MM.1S (cell line): ENCODE measurements at regions not wholly inside any gene's neighbourhood (a gene's known extent, or its start where the extent isn't known, plus 50 kb on each side); places are given as distances from the start of the nearest gene placed in this dataset.
"Not testable (repeated sequence)": the region's sequence is repeated elsewhere in the genome, so short reads cannot be mapped to it uniquely, and the experiment has no call there.

Experiments
- DNase-seq: peaks from one replicate; pipeline ENCODE4 v3.0.0-alpha.2; 2015
- H2AFZ ChIP-seq: fragments of 300-600 bp; sonication (generic); 2 replicates; pipeline ENCODE4 v1.6.0; 2016; ENCODE audit warnings: antibody characterized with exemption, low read length
- H3F3A ChIP-seq: fragments of 300-600 bp; sonication (generic); 2 replicates; pipeline ENCODE4 v1.6.1; 2016; ENCODE audit warnings: mild to moderate bottlenecking, antibody characterized with exemption, low read length, moderate library complexity, mixed read lengths; ENCODE audit not compliant: insufficient read depth
- H3K27ac ChIP-seq: fragments of 300-600 bp; sonication (generic); 2 replicates; pipeline ENCODE4 v1.5.1; 2016; ENCODE audit warnings: mild to moderate bottlenecking, low read length
- H3K27me3 ChIP-seq: fragments of 300-600 bp; sonication (generic); replicated peaks from 2 replicates; pipeline ENCODE4 v1.6.0; 2016; ENCODE audit warnings: low read length; ENCODE audit not compliant: insufficient read depth
- H3K36me3 ChIP-seq: fragments of 300-600 bp; sonication (generic); replicated peaks from 2 replicates; pipeline ENCODE4 v1.6.1; 2016; ENCODE audit warnings: mild to moderate bottlenecking, low read length, mixed read lengths; ENCODE audit not compliant: insufficient read depth
- H3K4me1 ChIP-seq: fragments of 300-600 bp; sonication (generic); 2 replicates; pipeline ENCODE4 v1.6.1; 2016; ENCODE audit warnings: low read length, mixed read lengths
- H3K4me2 ChIP-seq: fragments of 300-600 bp; sonication (generic); 2 replicates; pipeline ENCODE4 v1.6.0; 2016; ENCODE audit warnings: low read depth, low read length
- H3K4me3 ChIP-seq: fragments of 300-600 bp; sonication (generic); 2 replicates; pipeline ENCODE4 v1.5.1; 2016; ENCODE audit warnings: low read length, mixed read lengths
- H3K79me2 ChIP-seq: fragments of 300-600 bp; sonication (generic); 2 replicates; pipeline ENCODE4 v1.6.1; 2016; ENCODE audit warnings: mixed run types, low read length, mixed read lengths
- H3K9ac ChIP-seq: fragments of 300-600 bp; sonication (generic); 2 replicates; pipeline ENCODE4 v1.6.1; 2016; ENCODE audit warnings: low read length, mixed read lengths
- H3K9me2 ChIP-seq: fragments of 300-600 bp; sonication (generic); replicated peaks from 2 replicates; pipeline ENCODE4 v1.6.1; 2016; ENCODE audit warnings: mild to moderate bottlenecking, low read length, mixed read lengths; ENCODE audit not compliant: insufficient read depth
- H3K9me3 ChIP-seq: fragments of 300-600 bp; sonication (generic); replicated peaks from 2 replicates; pipeline ENCODE4 v1.6.1; 2016; ENCODE audit warnings: mild to moderate bottlenecking, low read length, mixed read lengths; ENCODE audit not compliant: insufficient read depth
- H4K20me1 ChIP-seq: fragments of 300-600 bp; sonication (generic); 2 replicates; pipeline ENCODE4 v1.6.1; 2016; ENCODE audit warnings: mild to moderate bottlenecking, low read length, moderate library complexity, mixed read lengths; ENCODE audit not compliant: insufficient read depth
- EZH2 ChIP-seq: fragments of 300-600 bp; sonication (generic); optimal IDR thresholded peaks from 2 replicates; pipeline ENCODE3; 2017; ENCODE audit warnings: low read depth, mild to moderate bottlenecking, antibody characterized with exemption, low read length, mixed read lengths
- EZH2phosphoT487 ChIP-seq: fragments of 300-600 bp; sonication (generic); IDR thresholded peaks from 2 replicates; pipeline ENCODE4 v1.6.1; 2018; ENCODE audit warnings: antibody characterized with exemption, low read length
- TF ChIP-seq, protein P1 (sequence below): fragments of 300-600 bp; sonication (generic); IDR thresholded peaks from 2 replicates; pipeline ENCODE4 v1.5.1; 2016; ENCODE audit warnings: antibody characterized with exemption, low read length, mixed read lengths

- no peaks in the 10 kb centered on the region for H3K9me3 ChIP-seq
- H3K4me2 ChIP-seq, result no peak overlapping the region
- no peak overlapping the region for H3K27ac ChIP-seq
- no peaks in the 10 kb centered on the region for H4K20me1 ChIP-seq
- DNase-seq, result no peak
- no peak overlapping the region for H3K9ac ChIP-seq
- H3K36me3 ChIP-seq, result no peaks in the 10 kb centered on the region
- no peaks in the 10 kb centered on the region for H3F3A ChIP-seq
- H3K4me1 ChIP-seq, result no peaks in the 10 kb centered on the region
- H3K27me3 ChIP-seq, result peaks cover 41% of the 10 kb centered on the region
- no peak overlapping the region for H3K4me3 ChIP-seq
- H3K9me2 ChIP-seq, result no peaks in the 10 kb centered on the region
- no peak overlapping the region for H2AFZ ChIP-seq
- TF ChIP-seq EZH2phosphoT487, result no peak
- TF ChIP-seq EZH2, result no peak
- TF ChIP-seq, protein P1, sequence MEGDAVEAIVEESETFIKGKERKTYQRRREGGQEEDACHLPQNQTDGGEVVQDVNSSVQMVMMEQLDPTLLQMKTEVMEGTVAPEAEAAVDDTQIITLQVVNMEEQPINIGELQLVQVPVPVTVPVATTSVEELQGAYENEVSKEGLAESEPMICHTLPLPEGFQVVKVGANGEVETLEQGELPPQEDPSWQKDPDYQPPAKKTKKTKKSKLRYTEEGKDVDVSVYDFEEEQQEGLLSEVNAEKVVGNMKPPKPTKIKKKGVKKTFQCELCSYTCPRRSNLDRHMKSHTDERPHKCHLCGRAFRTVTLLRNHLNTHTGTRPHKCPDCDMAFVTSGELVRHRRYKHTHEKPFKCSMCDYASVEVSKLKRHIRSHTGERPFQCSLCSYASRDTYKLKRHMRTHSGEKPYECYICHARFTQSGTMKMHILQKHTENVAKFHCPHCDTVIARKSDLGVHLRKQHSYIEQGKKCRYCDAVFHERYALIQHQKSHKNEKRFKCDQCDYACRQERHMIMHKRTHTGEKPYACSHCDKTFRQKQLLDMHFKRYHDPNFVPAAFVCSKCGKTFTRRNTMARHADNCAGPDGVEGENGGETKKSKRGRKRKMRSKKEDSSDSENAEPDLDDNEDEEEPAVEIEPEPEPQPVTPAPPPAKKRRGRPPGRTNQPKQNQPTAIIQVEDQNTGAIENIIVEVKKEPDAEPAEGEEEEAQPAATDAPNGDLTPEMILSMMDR, result no peak
- no peaks in the 10 kb centered on the region for H3K79me2 ChIP-seq
Measured at GRCh38 chr11:71367756-71368155, 80.4 kb downstream of the DHCR7 start.

- not testable (repeated sequence) for H3F3A ChIP-seq, H3K9me2 ChIP-seq, H3K9me3 ChIP-seq, H2AFZ ChIP-seq, H3K4me2 ChIP-seq, H3K9ac ChIP-seq, H3K79me2 ChIP-seq, H3K4me3 ChIP-seq, H3K36me3 ChIP-seq, DNase-seq, H3K27ac ChIP-seq, H4K20me1 ChIP-seq, H3K4me1 ChIP-seq
- peaks cover 41% of the 10 kb centered on the region for H3K27me3 ChIP-seq
Measured at GRCh38 chr11:71367276-71367675, 80.9 kb downstream of the DHCR7 start.

GRCh38 chr11:71366076-71366475 lies 82.1 kb downstream of the DHCR7 start:
- DNase-seq, result no peak
- H3K4me3 ChIP-seq, result no peak overlapping the region
- H3K4me1 ChIP-seq, result no peaks in the 10 kb centered on the region
- no peaks in the 10 kb centered on the region for H3F3A ChIP-seq
- no peaks in the 10 kb centered on the region for H3K9me3 ChIP-seq
- H3K79me2 ChIP-seq, result no peaks in the 10 kb centered on the region
- H3K4me2 ChIP-seq, result no peak overlapping the region
- no peak overlapping the region for H2AFZ ChIP-seq
- no peaks in the 10 kb centered on the region for H3K36me3 ChIP-seq
- peaks cover 41% of the 10 kb centered on the region for H3K27me3 ChIP-seq
- no peaks in the 10 kb centered on the region for H3K9me2 ChIP-seq
- H3K27ac ChIP-seq, result no peak overlapping the region
- no peaks in the 10 kb centered on the region for H4K20me1 ChIP-seq
- no peak overlapping the region for H3K9ac ChIP-seq
- TF ChIP-seq EZH2phosphoT487 (no peak), EZH2 (no peak)
- TF ChIP-seq, protein P1, result no peak

DNA sequence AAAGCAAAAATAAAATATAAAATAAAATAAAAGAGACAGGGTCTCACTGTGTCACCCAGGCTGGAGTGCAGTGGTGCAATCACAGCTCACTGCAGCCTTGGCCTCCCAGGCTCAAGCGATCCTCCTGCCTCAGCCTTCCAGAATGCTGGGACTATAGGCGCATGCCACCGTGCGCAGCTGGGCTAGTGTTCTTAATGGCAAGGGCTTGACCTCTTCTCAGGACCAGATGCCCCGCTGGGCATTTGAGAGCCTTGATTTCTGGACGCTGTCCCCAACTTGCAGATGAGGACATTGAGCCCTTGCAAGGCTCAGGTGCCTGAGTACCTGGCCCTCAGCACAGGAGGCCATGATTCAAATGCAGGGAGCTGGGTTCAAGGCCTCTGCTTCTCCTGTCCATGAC lies 82.6 kb downstream of the DHCR7 start:
- no peaks in the 10 kb centered on the region for H4K20me1 ChIP-seq
- no peak overlapping the region for H2AFZ ChIP-seq
- H3K4me3 ChIP-seq, result no peak overlapping the region
- no peaks in the 10 kb centered on the region for H3K79me2 ChIP-seq
- no peaks in the 10 kb centered on the region for H3K4me1 ChIP-seq
- H3K9me2 ChIP-seq, result no peaks in the 10 kb centered on the region
- H3K27ac ChIP-seq, result no peak overlapping the region
- H3K9me3 ChIP-seq, result no peaks in the 10 kb centered on the region
- peaks cover 43% of the 10 kb centered on the region for H3K27me3 ChIP-seq
- TF ChIP-seq EZH2phosphoT487 (no peak), EZH2 (no peak)
- TF ChIP-seq, protein P1, result no peak
- no peaks in the 10 kb centered on the region for H3K36me3 ChIP-seq
- H3K9ac ChIP-seq, result no peak overlapping the region
- H3K4me2 ChIP-seq, result no peak overlapping the region
- DNase-seq, result no peak
- H3F3A ChIP-seq, result no peaks in the 10 kb centered on the region
